ENCODE measurements at regions not wholly inside any gene's neighbourhood (a gene's known extent, or its start where the extent isn't known, plus 50 kb on each side); places are given as distances from the start of the nearest gene placed in this dataset.

DNA sequence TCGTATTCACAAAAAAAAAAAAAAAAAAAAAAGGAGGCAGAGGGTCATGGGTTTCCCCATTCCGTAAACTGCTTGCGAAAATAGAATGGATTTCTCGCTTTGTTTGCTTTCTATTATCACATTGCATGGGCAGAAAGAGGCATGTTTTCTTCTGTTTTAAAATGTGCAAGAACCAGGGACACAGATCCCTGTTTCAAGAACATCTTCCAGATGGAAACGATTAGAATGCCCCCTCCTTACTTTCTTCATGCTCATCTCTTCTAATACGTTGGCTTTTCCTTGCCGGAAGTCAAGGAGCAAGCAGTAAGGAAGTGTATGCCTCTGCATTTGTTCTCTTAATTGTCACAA, 51.0 kb upstream of the ZNF516 start:
- TF ChIP-seq, protein P1, sequence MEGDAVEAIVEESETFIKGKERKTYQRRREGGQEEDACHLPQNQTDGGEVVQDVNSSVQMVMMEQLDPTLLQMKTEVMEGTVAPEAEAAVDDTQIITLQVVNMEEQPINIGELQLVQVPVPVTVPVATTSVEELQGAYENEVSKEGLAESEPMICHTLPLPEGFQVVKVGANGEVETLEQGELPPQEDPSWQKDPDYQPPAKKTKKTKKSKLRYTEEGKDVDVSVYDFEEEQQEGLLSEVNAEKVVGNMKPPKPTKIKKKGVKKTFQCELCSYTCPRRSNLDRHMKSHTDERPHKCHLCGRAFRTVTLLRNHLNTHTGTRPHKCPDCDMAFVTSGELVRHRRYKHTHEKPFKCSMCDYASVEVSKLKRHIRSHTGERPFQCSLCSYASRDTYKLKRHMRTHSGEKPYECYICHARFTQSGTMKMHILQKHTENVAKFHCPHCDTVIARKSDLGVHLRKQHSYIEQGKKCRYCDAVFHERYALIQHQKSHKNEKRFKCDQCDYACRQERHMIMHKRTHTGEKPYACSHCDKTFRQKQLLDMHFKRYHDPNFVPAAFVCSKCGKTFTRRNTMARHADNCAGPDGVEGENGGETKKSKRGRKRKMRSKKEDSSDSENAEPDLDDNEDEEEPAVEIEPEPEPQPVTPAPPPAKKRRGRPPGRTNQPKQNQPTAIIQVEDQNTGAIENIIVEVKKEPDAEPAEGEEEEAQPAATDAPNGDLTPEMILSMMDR (IDR thresholded peaks at IDR 0.05; ENCODE audit: insufficient read depth, low read length, severe bottlenecking), result no peak
- DNase-seq (ENCODE audit: low read depth) (peak; percentile 51), FAIRE-seq (no peak)
- Histone ChIP-seq H3K27me3 (ENCODE audit: control insufficient read depth, insufficient read depth, low read length) (no peaks in the 10 kb centered on the region), H3K36me3 (ENCODE audit: control insufficient read depth, insufficient read depth, low read length) (no peaks in the 10 kb centered on the region), H3K4me3 (ENCODE audit: low read depth, low read length) (no peak overlapping the region)

DNA sequence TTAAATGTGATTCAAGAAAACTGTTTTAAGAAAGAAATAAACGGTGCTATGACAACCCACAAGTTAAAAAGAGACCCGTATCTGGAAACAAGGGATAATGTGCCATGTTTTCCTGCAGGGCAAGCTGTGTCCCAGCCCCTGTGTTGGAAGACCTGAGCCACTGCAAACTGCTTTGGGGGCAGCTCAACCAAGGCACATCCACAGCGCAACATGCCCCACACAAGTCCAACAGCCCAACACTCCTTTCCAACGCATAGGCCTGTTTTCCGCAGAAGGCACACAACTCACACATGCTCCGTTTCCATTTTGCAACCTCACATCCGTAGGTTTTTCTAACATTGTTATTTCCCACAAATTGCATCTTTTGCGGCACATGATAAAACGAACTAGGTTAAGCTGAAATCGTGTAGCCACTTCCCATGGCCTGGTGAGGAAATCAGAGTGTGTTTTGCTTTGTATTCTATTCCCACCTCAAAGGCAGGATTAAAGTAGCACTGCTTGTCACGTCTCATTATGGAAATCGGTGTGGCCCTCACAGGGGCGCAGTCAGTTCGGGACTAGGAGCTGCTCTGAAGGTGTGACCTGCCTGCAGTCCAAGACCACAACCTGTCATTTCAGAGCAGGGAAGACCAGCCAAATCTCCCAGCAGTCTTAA, 50.5 kb upstream of the ZNF516 start:
- H3K27me3 ChIP-seq (ENCODE audit: control insufficient read depth, insufficient read depth, low read length), result no peaks in the 10 kb centered on the region
- H3K4me3 ChIP-seq (ENCODE audit: low read depth, low read length), result no peak overlapping the region
- FAIRE-seq (peak; percentile 13), DNase-seq (ENCODE audit: low read depth) (no peak)
- no peaks in the 10 kb centered on the region for H3K36me3 ChIP-seq (ENCODE audit: control insufficient read depth, insufficient read depth, low read length)
- TF ChIP-seq, protein P1 (IDR thresholded peaks at IDR 0.05; ENCODE audit: insufficient read depth, low read length, severe bottlenecking), result no peak

DNA sequence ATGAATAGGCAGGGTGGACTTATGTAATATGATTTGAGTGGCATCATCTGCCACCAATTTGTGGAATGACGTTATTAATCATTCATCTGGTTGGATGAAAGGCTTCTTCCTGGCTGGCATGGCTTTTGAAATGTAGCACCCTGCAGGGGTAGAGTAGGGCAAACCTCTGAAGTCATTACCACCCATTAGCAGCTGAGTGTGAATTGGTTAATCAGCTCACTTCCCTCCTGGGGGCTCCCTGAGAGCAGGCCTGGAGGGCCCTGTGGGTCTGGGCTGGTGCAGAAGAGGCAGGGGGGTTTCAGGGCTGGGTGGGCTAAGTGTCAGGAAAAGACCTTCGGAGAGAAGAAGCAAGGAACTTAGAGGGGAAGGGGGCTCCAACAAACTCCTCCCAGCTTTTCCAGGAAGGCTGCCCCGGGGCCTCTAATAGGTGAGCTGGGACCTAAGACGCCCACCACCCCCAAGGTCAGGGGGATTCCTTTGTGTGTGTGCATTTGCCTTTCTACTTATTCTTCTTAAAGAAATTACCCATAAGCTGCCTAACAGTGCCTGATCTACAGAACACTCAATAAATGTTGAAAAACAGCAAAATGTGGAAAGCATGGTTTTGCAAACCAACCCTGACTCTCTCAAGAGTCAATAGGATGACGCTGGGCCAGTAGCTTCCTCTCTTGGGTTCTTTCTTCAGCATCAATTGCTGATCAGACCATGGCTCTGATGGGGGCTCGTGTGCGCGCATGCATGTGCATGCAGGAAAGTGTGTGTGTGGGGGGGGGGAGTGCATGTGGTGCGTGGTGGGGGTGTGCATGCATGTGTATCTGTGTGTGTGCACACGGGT, 49.7 kb upstream of the ZNF516 start:
- H3K36me3 ChIP-seq (ENCODE audit: control insufficient read depth, insufficient read depth, low read length), result no peaks in the 10 kb centered on the region
- no peaks in the 10 kb centered on the region for H3K27me3 ChIP-seq (ENCODE audit: control insufficient read depth, insufficient read depth, low read length)
- DNase-seq (ENCODE audit: low read depth) (no peak), FAIRE-seq (no peak)
- TF ChIP-seq, protein P1 (IDR thresholded peaks at IDR 0.05; ENCODE audit: insufficient read depth, low read length, severe bottlenecking), result no peak
- H3K4me3 ChIP-seq (ENCODE audit: low read depth, low read length), result no peak overlapping the region
